Activated T-cell treated with anti-CD3 and anti-CD28 coated beads, Interleukin-2, amount 50 U/mL, for 72 hours (primary cell): ENCODE measurements at regions not wholly inside any gene's neighbourhood (a gene's known extent, or its start where the extent isn't known, plus 50 kb on each side); places are given as distances from the start of the nearest gene placed in this dataset.
A peak's percentile ranks its signal among the peaks of the same experiment; 100 is the strongest.
"Not testable (repeated sequence)": the region's sequence is repeated elsewhere in the genome, so short reads cannot be mapped to it uniquely, and the experiment has no call there.

ENCODE experiments used
- ATAC-seq, 2 donors: fragments of 150-1000 bp; cut with Tn5 transposase; replicated peaks in 1 of 2; 2 replicates each; pipeline ENCODE4 v1.10.0; 2021; ENCODE audit warnings: moderate library complexity in 2 of 2, mild to moderate bottlenecking in 1 of 2
- DNase-seq, 2 donors: peaks; one replicate each; pipeline ENCODE4 v3.0.0; 2021 to 2022; ENCODE audit warnings: mixed read lengths in 1 of 2
- H3K27ac Mint-ChIP-seq: one replicate; pipeline ENCODE4 v1.8.0; 2022; ENCODE audit warnings: mild to moderate bottlenecking, moderate library complexity, mixed read lengths
- H3K27me3 Mint-ChIP-seq: one replicate; pipeline ENCODE4 v1.8.0; 2022; ENCODE audit warnings: low read depth, mixed read lengths
- H3K36me3 Mint-ChIP-seq, 2 donors: one replicate each; pipeline ENCODE4 v1.8.0; 2022; ENCODE audit warnings: mixed read lengths in 2 of 2, mild to moderate bottlenecking in 1 of 2; ENCODE audit not compliant: insufficient read depth in 2 of 2
- H3K4me1 Mint-ChIP-seq: one replicate; pipeline ENCODE4 v1.8.0; 2022; ENCODE audit warnings: low read depth, mixed read lengths
- H3K4me3 Mint-ChIP-seq, 2 donors: one replicate each; pipeline ENCODE4 v1.8.0; 2022; ENCODE audit warnings: mild to moderate bottlenecking in 2 of 2, mixed read lengths in 2 of 2, moderate library complexity in 2 of 2
- H3K9me3 Mint-ChIP-seq, 2 donors: one replicate each; pipeline ENCODE4 v1.8.0; 2022; ENCODE audit warnings: mixed read lengths in 2 of 2

- Mint-ChIP-seq H3K4me1 (peaks cover 36% of the 10 kb centered on the region), H3K9me3 (no peaks in the 10 kb centered on the region), H3K36me3 (no peaks in the 10 kb centered on the region), H3K27ac (no peak overlapping the region), H3K4me3 (no peak overlapping the region), H3K27me3 (peaks cover 79% of the 10 kb centered on the region)
- DNase-seq (no peak), ATAC-seq (no peak)
These were observed 168.4 kb upstream of the CACNA1E start for GRCh38 chr1:181314959-181315358.

GRCh38 chr1:181317261-181317930, 165.9 kb upstream of the CACNA1E start:
- peaks cover 82% of the 10 kb centered on the region for H3K27me3 Mint-ChIP-seq
- H3K4me1 Mint-ChIP-seq = peaks cover 36% of the 10 kb centered on the region
- peak overlapping the region; percentile 80 to 85 for H3K4me3 Mint-ChIP-seq
- no peak overlapping the region for H3K27ac Mint-ChIP-seq
- no peaks in the 10 kb centered on the region for H3K9me3 Mint-ChIP-seq
- no peak for ATAC-seq
- DNase-seq = peak in 1 of 2 donors; percentile 5
- no peaks in the 10 kb centered on the region for H3K36me3 Mint-ChIP-seq

GRCh38 chr1:181318022-181318857, 165.1 kb upstream of the CACNA1E start:
- peaks cover 73% of the 10 kb centered on the region for H3K27me3 Mint-ChIP-seq
- H3K36me3 Mint-ChIP-seq = no peaks in the 10 kb centered on the region
- DNase-seq (peak; percentile 6 to 8), ATAC-seq (peak; percentile 57 to 63)
- H3K4me3 Mint-ChIP-seq = peak overlapping the region; percentile 80 to 85
- H3K4me1 Mint-ChIP-seq = peaks cover 36% of the 10 kb centered on the region
- no peak overlapping the region for H3K27ac Mint-ChIP-seq
- no peaks in the 10 kb centered on the region for H3K9me3 Mint-ChIP-seq

GRCh38 chr1:181318858-181319235, 164.5 kb upstream of the CACNA1E start:
- Mint-ChIP-seq H3K4me3 (peak overlapping the region; percentile 80 to 85), H3K9me3 (no peaks in the 10 kb centered on the region), H3K27me3 (peaks cover 73% of the 10 kb centered on the region), H3K4me1 (peaks cover 36% of the 10 kb centered on the region), H3K27ac (no peak overlapping the region), H3K36me3 (no peaks in the 10 kb centered on the region)
- ATAC-seq (peak; percentile 73 to 75), DNase-seq (peak; percentile 16 to 22)

GRCh38 chr1:181319907-181320306, 163.4 kb upstream of the CACNA1E start:
- Mint-ChIP-seq H3K27me3 (peaks cover 67% of the 10 kb centered on the region), H3K4me1 (peaks cover 33% of the 10 kb centered on the region), H3K9me3 (no peaks in the 10 kb centered on the region), H3K27ac (no peak overlapping the region), H3K36me3 (no peaks in the 10 kb centered on the region), H3K4me3 (no peak overlapping the region)
- ATAC-seq (no peak), DNase-seq (no peak)

GRCh38 chr1:181324797-181325616, 158.3 kb upstream of the CACNA1E start:
- Mint-ChIP-seq H3K4me1 (peaks cover 16% of the 10 kb centered on the region), H3K27me3 (peaks cover 24% of the 10 kb centered on the region), H3K36me3 (peaks cover 0 to 1% of the 10 kb centered on the region in 2 donors), H3K27ac (no peak overlapping the region), H3K9me3 (peaks cover 0 to 2% of the 10 kb centered on the region in 2 donors), H3K4me3 (no peak overlapping the region)
- peak; percentile 99 for ATAC-seq
- DNase-seq = peak; percentile 57 to 76

GRCh38 chr1:181325765-181326164, 157.6 kb upstream of the CACNA1E start:
- not testable (repeated sequence) for H3K4me3 Mint-ChIP-seq, ATAC-seq, DNase-seq, H3K9me3 Mint-ChIP-seq, H3K36me3 Mint-ChIP-seq
- H3K27me3 Mint-ChIP-seq = peaks cover 19% of the 10 kb centered on the region
- H3K27ac Mint-ChIP-seq = peak overlapping the region; percentile 43
- H3K4me1 Mint-ChIP-seq = peaks cover 16% of the 10 kb centered on the region

- peaks cover 0 to 2% of the 10 kb centered on the region in 2 donors for H3K9me3 Mint-ChIP-seq
- H3K36me3 Mint-ChIP-seq = peaks cover 0 to 1% of the 10 kb centered on the region in 2 donors
- peaks cover 16% of the 10 kb centered on the region for H3K4me1 Mint-ChIP-seq
- H3K27ac Mint-ChIP-seq = no peak overlapping the region
- no peak overlapping the region for H3K4me3 Mint-ChIP-seq
- no peak for ATAC-seq
- peaks cover 15% of the 10 kb centered on the region for H3K27me3 Mint-ChIP-seq
- no peak for DNase-seq
These were observed 157.0 kb upstream of the CACNA1E start for GRCh38 chr1:181326348-181326747.

GRCh38 chr1:181327796-181328195, 155.5 kb upstream of the CACNA1E start:
- Mint-ChIP-seq H3K9me3 (peaks cover 0 to 4% of the 10 kb centered on the region in 2 donors), H3K27ac (no peak overlapping the region), H3K36me3 (peaks cover 0 to 1% of the 10 kb centered on the region in 2 donors), H3K4me1 (peaks cover 16% of the 10 kb centered on the region), H3K4me3 (no peak overlapping the region), H3K27me3 (peaks cover 15% of the 10 kb centered on the region)
- DNase-seq (no peak), ATAC-seq (no peak)

- H3K27me3 Mint-ChIP-seq = no peaks in the 10 kb centered on the region
- peaks cover 2 to 6% of the 10 kb centered on the region in 2 donors for H3K9me3 Mint-ChIP-seq
- no peak for ATAC-seq
- H3K4me1 Mint-ChIP-seq = no peaks in the 10 kb centered on the region
- H3K36me3 Mint-ChIP-seq = peaks cover 0 to 2% of the 10 kb centered on the region in 2 donors
- no peak overlapping the region for H3K4me3 Mint-ChIP-seq
- no peak overlapping the region for H3K27ac Mint-ChIP-seq
- no peak for DNase-seq
These were observed 148.6 kb upstream of the CACNA1E start for GRCh38 chr1:181334724-181335123.

- H3K36me3 Mint-ChIP-seq = peaks cover 0 to 2% of the 10 kb centered on the region in 2 donors
- DNase-seq (no peak), ATAC-seq (no peak)
- no peaks in the 10 kb centered on the region for H3K4me1 Mint-ChIP-seq
- no peaks in the 10 kb centered on the region for H3K27me3 Mint-ChIP-seq
- H3K9me3 Mint-ChIP-seq = peaks cover 2 to 6% of the 10 kb centered on the region in 2 donors
- H3K27ac Mint-ChIP-seq = no peak overlapping the region
- no peak overlapping the region for H3K4me3 Mint-ChIP-seq
These were observed 147.7 kb upstream of the CACNA1E start for GRCh38 chr1:181335631-181336030.

- ATAC-seq = no peak
- Mint-ChIP-seq H3K4me1 (peaks cover 16% of the 10 kb centered on the region), H3K9me3 (peaks cover 2 to 4% of the 10 kb centered on the region in 2 donors), H3K36me3 (peaks cover 0 to 2% of the 10 kb centered on the region in 2 donors), H3K4me3 (no peak overlapping the region), H3K27ac (no peak overlapping the region), H3K27me3 (no peaks in the 10 kb centered on the region)
- DNase-seq = no peak
These were observed 142.2 kb upstream of the CACNA1E start for GRCh38 chr1:181341026-181341632.
